H1 (cell line): ENCODE measurements at regions not wholly inside any gene's neighbourhood (a gene's known extent, or its start where the extent isn't known, plus 50 kb on each side); places are given as distances from the start of the nearest gene placed in this dataset.

Experiments used
- CTCF ChIA-PET: fragments of 300-600 bp; sonication (Branson Sonifier 250); formaldehyde crosslinking; loops from one replicate; lab custom pipeline; 2021; ENCODE audit not compliant: partially characterized antibody; lab: Charles Lee
- POLR2A ChIA-PET: fragments of 300-600 bp; sonication (Branson Sonifier 250); formaldehyde crosslinking; loops from one replicate; lab custom pipeline; 2021; ENCODE audit warnings: inconsistent platforms; ENCODE audit not compliant: partially characterized antibody; lab: Charles Lee
- DNase-seq, 2 experiments: peaks; one replicate each; pipeline versions ENCODE4 v3.0.0 to v3.0.0-alpha.2; 2010 to 2022; ENCODE audit warnings: low spot score in 2 of 2, low read depth in 1 of 2, mixed read lengths in 1 of 2
- FAIRE-seq: peaks from 2 replicates; lab custom pipeline; 2011; peaks lifted over from hg19 to GRCh38; lab: Jason Lieb, UNC
- H2AFZ ChIP-seq: 2 replicates; pipeline ENCODE4 v1.8.1; 2012; ENCODE audit warnings: low read length, inconsistent platforms
- H2AK5ac ChIP-seq: 2 replicates; pipeline ENCODE4 v1.6.1; 2013; ENCODE audit warnings: low read depth, low read length
- H2BK120ac ChIP-seq: replicated peaks from 2 replicates; pipeline ENCODE3; 2013; ENCODE audit warnings: low read depth, low read length, inconsistent platforms
- H2BK12ac ChIP-seq: 2 replicates; pipeline ENCODE4 v1.6.1; 2013; ENCODE audit warnings: low read depth, low read length
- H2BK15ac ChIP-seq: 2 replicates; pipeline ENCODE4 v1.6.1; 2013; ENCODE audit warnings: low read length
- H2BK20ac ChIP-seq: 2 replicates; pipeline ENCODE4 v1.6.1; 2013; ENCODE audit warnings: low read length
- H2BK5ac ChIP-seq: 2 replicates; pipeline ENCODE4 v1.6.1; 2013; ENCODE audit warnings: low read depth, low read length
- H3K14ac ChIP-seq: 2 replicates; pipeline ENCODE4 v1.6.1; 2013; ENCODE audit warnings: inconsistent platforms; ENCODE audit not compliant: insufficient read length
- H3K18ac ChIP-seq: 2 replicates; pipeline ENCODE4 v1.6.1; 2013; ENCODE audit warnings: low read length; ENCODE audit errors: extremely low read depth
- H3K23ac ChIP-seq: 2 replicates; pipeline ENCODE4 v1.6.1; 2013; ENCODE audit warnings: inconsistent platforms; ENCODE audit not compliant: insufficient read length
- H3K23me2 ChIP-seq: 2 replicates; pipeline ENCODE4 v1.6.1; 2013; ENCODE audit warnings: low read depth, low read length
- H3K27ac ChIP-seq: 2 replicates; pipeline ENCODE4 v1.6.1; 2011; ENCODE audit warnings: low read depth, low read length, inconsistent platforms
- H3K27me3 ChIP-seq, 4 experiments: replicated peaks in 1 of 4; 1 replicate in 1 of 4; 2 replicates in 3 of 4; pipeline versions ENCODE4 v1.6.1 to v1.8.1; 2011 to 2013; ENCODE audit warnings: low read length in 3 of 4, mild to moderate bottlenecking in 3 of 4, inconsistent platforms in 2 of 4, mixed read lengths in 2 of 4, moderate library complexity in 1 of 4; ENCODE audit not compliant: control insufficient read depth in 3 of 4, insufficient read depth in 3 of 4; ENCODE audit errors: extremely low read depth in 1 of 4
- H3K36me3 ChIP-seq, 4 experiments: 2 replicates each; pipeline versions ENCODE4 v1.6.1 to v1.8.1; 2011 to 2013; ENCODE audit warnings: mild to moderate bottlenecking in 4 of 4, low read length in 3 of 4, moderate library complexity in 2 of 4, control low read depth in 1 of 4, inconsistent platforms in 1 of 4; ENCODE audit not compliant: insufficient read depth in 4 of 4, control insufficient read depth in 2 of 4
- H3K4ac ChIP-seq: replicated peaks from 2 replicates; pipeline ENCODE3; 2013; ENCODE audit warnings: low read length, low read depth, mixed read lengths, inconsistent platforms; ENCODE audit not compliant: insufficient read length
- H3K4me1 ChIP-seq, 4 experiments: replicated peaks in 1 of 4; 1 replicate in 1 of 4; 2 replicates in 3 of 4; pipeline versions ENCODE4 v1.6.1 to v1.8.1; 2011 to 2013; ENCODE audit warnings: low read length in 3 of 4, inconsistent platforms in 2 of 4, mixed read lengths in 1 of 4; ENCODE audit not compliant: insufficient read depth in 4 of 4, control insufficient read depth in 3 of 4
- H3K4me2 ChIP-seq, 2 experiments: 2 replicates each; pipeline versions ENCODE4 v1.6.1 to v1.8.1; 2011 to 2013; ENCODE audit warnings: low read depth in 2 of 2, low read length in 2 of 2, control low read depth in 1 of 2, inconsistent platforms in 1 of 2, mild to moderate bottlenecking in 1 of 2; ENCODE audit not compliant: insufficient read depth in 1 of 2
- H3K4me3 ChIP-seq, 4 experiments: fragments of 200-600, 300-600 bp in 1 of 4; sonication (generic), shearing (Covaris generic), sonication (Bioruptor Twin) in 1 of 4; 2 replicates each; pipeline versions ENCODE4 v1.5.1 to v1.8.1; 2011 to 2016; ENCODE audit warnings: low read length in 4 of 4, low read depth in 3 of 4, control low read depth in 2 of 4, inconsistent platforms in 2 of 4, mild to moderate bottlenecking in 2 of 4, mixed read lengths in 1 of 4, moderate library complexity in 1 of 4; ENCODE audit not compliant: insufficient read depth in 2 of 4; ENCODE audit errors: extremely low read depth in 1 of 4
- H3K56ac ChIP-seq: replicated peaks from 2 replicates; pipeline ENCODE3; 2013; ENCODE audit warnings: low read depth, mild to moderate bottlenecking, mixed read lengths, low read length, inconsistent platforms; ENCODE audit not compliant: insufficient read length
- H3K79me1 ChIP-seq: 2 replicates; pipeline ENCODE4 v1.6.1; 2013; ENCODE audit warnings: low read depth, low read length, control low read depth
- H3K79me2 ChIP-seq, 2 experiments: 2 replicates each; pipeline versions ENCODE4 v1.6.1 to v1.8.1; 2012 to 2013; ENCODE audit warnings: low read length in 2 of 2, mild to moderate bottlenecking in 2 of 2, inconsistent platforms in 1 of 2; ENCODE audit not compliant: insufficient read depth in 2 of 2, control insufficient read depth in 1 of 2
- H3K9ac ChIP-seq, 4 experiments: replicated peaks in 1 of 4; 1 replicate in 1 of 4; 2 replicates in 3 of 4; pipeline versions ENCODE4 v1.6.1 to v1.8.1; 2011 to 2013; ENCODE audit warnings: low read depth in 3 of 4, low read length in 3 of 4, control low read depth in 2 of 4, mild to moderate bottlenecking in 2 of 4, moderate library complexity in 2 of 4, inconsistent platforms in 1 of 4; ENCODE audit errors: extremely low read depth in 1 of 4
- H3K9me3 ChIP-seq, 2 experiments: 2 replicates each; pipeline versions ENCODE4 v1.6.1 to v1.8.1; 2012 to 2013; ENCODE audit warnings: mild to moderate bottlenecking in 2 of 2, moderate library complexity in 2 of 2, control low read depth in 1 of 2, inconsistent platforms in 1 of 2, low read depth in 1 of 2, low read length in 1 of 2, mixed read lengths in 1 of 2; ENCODE audit not compliant: insufficient read depth in 2 of 2
- H4K20me1 ChIP-seq, 2 experiments: replicated peaks in 1 of 2; 2 replicates each; pipeline versions ENCODE3 to v1.8.1; 2011 to 2013; ENCODE audit warnings: inconsistent platforms in 2 of 2, low read length in 2 of 2, mild to moderate bottlenecking in 1 of 2; ENCODE audit not compliant: insufficient read depth in 2 of 2, control insufficient read depth in 1 of 2
- H4K5ac ChIP-seq: 2 replicates; pipeline ENCODE4 v1.6.1; 2013; ENCODE audit warnings: low read length, low read depth, mixed read lengths, inconsistent platforms; ENCODE audit not compliant: insufficient read length
- H4K8ac ChIP-seq: 2 replicates; pipeline ENCODE4 v1.8.0; 2013; ENCODE audit warnings: mild to moderate bottlenecking, moderate library complexity, low read length, inconsistent platforms; ENCODE audit not compliant: insufficient read depth; ENCODE audit errors: extremely low read depth
- H4K91ac ChIP-seq: replicated peaks from 2 replicates; pipeline ENCODE3; 2013; ENCODE audit warnings: low read length, mixed read lengths, inconsistent platforms; ENCODE audit not compliant: insufficient read length
- BCL11A ChIP-seq, 2 experiments: IDR thresholded peaks; one replicate each; pipeline ENCODE4 v1.6.1; 2011; ENCODE audit warnings: low read depth in 2 of 2, low read length in 2 of 2, mild to moderate bottlenecking in 2 of 2
- CREB1 ChIP-seq: IDR thresholded peaks from 2 replicates; pipeline ENCODE4 v1.6.1; 2012; ENCODE audit warnings: inconsistent platforms
- CTBP2 ChIP-seq: IDR thresholded peaks from 2 replicates; pipeline ENCODE4 v1.7.0; 2011; ENCODE audit warnings: borderline replicate concordance, mild to moderate bottlenecking, moderate library complexity, mixed read lengths, low read length; ENCODE audit not compliant: insufficient read depth, insufficient read length
- GABPA ChIP-seq: IDR thresholded peaks from 2 replicates; pipeline ENCODE4 v1.6.1; 2011; ENCODE audit warnings: mild to moderate bottlenecking, low read length, moderate library complexity, borderline replicate concordance; ENCODE audit not compliant: insufficient read depth
- KDM5A ChIP-seq: fragments of 200-600 bp; IDR thresholded peaks from 2 replicates; pipeline ENCODE4 v1.7.1; 2012; ENCODE audit warnings: mild to moderate bottlenecking, low read length, inconsistent platforms, mixed read lengths
- RBBP5 ChIP-seq: IDR thresholded peaks from 2 replicates; pipeline ENCODE4 v1.7.1; 2012; ENCODE audit warnings: low read depth, mild to moderate bottlenecking, inconsistent platforms, low read length, moderate library complexity, borderline replicate concordance
- RFX5 ChIP-seq: IDR thresholded peaks from 2 replicates; pipeline ENCODE4 v1.6.1; 2011; ENCODE audit warnings: low read depth, low read length, improper control_type of control experiment, borderline replicate concordance
- SIRT6 ChIP-seq: IDR thresholded peaks from one replicate; pipeline ENCODE4 v1.7.1; 2012; ENCODE audit warnings: low read length, inconsistent platforms
- SIX5 ChIP-seq: IDR thresholded peaks from 2 replicates; pipeline ENCODE4 v1.6.1; 2011; ENCODE audit warnings: mild to moderate bottlenecking, low read depth, low read length
- ZNF274 ChIP-seq: IDR thresholded peaks from 2 replicates; pipeline ENCODE4 v1.7.0; 2012; ENCODE audit warnings: low read length, borderline replicate concordance; ENCODE audit errors: extremely low read depth
- WGBS, 2 experiments: shearing (Covaris generic) in 1 of 2; methylation state at CpG; one replicate each; pipeline versions ENCODE4 v1.1.6 to v1.1.7; 2013 to 2015; ENCODE audit warnings: low lambda C conversion rate in 2 of 2, mixed read lengths in 2 of 2, inconsistent platforms in 1 of 2, low coverage in 1 of 2, missing lambda C conversion rate in 1 of 2; ENCODE audit not compliant: insufficient replicate concordance in 2 of 2, insufficient coverage in 1 of 2, insufficient read length in 1 of 2; ENCODE audit errors: extremely low coverage in 1 of 2, missing lambda C conversion rate in 1 of 2; 5-methylcytosine and 5-hydroxymethylcytosine counted together
- TF ChIP-seq, protein P1 (sequence below), 3 experiments: IDR thresholded peaks; 1 replicate in 2 of 3; 2 replicates in 1 of 3; pipeline versions ENCODE4 v1.5.1 to v1.6.1; 2011; ENCODE audit warnings: low read length in 3 of 3, mild to moderate bottlenecking in 3 of 3, inconsistent platforms in 2 of 3, low read depth in 1 of 3, moderate library complexity in 1 of 3; ENCODE audit not compliant: insufficient read depth in 1 of 3; ENCODE audit errors: control extremely low read depth in 1 of 3

DNA sequence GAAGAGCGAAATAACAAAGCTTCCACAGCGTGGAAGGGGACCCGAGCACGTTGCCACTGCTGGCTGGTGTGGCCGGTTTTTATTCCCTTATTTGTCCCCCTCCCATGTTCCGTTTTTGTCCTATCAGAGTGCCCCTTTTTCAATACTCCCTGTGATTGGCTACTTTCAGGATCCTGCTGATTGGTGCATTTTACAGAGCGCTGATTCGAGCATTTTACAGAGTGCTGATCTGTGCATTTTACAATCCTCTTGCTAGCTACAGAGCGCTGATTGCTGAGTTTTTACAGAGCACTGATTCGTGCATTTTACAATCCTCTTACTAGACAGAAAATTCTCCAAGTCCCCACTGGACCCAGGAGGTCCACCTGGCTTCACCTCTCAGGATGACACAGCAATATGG, 250.9 kb upstream of the EPHA5 start:
- no peak overlapping the region for H2AFZ ChIP-seq
- ChIA-PET CTCF (no interaction called here), POLR2A (no interaction called here)
- H3K4me1 ChIP-seq: peaks cover 0 to 9% (median 5%) of the 10 kb centered on the region in 4 experiments; a peak in 4 of 7 replicates
- peaks cover 0 to 6% of the 10 kb centered on the region in 2 experiments; a peak in 1 of 4 replicates for H3K9me3 ChIP-seq
- H2BK20ac ChIP-seq: no peak overlapping the region
- no peak overlapping the region for H2AK5ac ChIP-seq
- no peak overlapping the region for H4K91ac ChIP-seq
- H3K56ac ChIP-seq: no peak overlapping the region
- H2BK12ac ChIP-seq: no peak overlapping the region
- H3K4ac ChIP-seq: no peak overlapping the region
- no peak overlapping the region for H3K14ac ChIP-seq
- H3K79me2 ChIP-seq: no peaks in the 10 kb centered on the region
- H3K27me3 ChIP-seq: no peaks in the 10 kb centered on the region
- no peak overlapping the region for H3K27ac ChIP-seq
- no peak for FAIRE-seq
- H3K4me2 ChIP-seq: no peak overlapping the region
- WGBS, 2 experiments: 95% methylated on average over 10 of the region's 10 CpGs; no CpG with 5 or more reads in 1 of the 2 experiments
- no peak overlapping the region for H4K5ac ChIP-seq
- no peak overlapping the region for H3K9ac ChIP-seq
- no peak overlapping the region for H3K23ac ChIP-seq
- no peaks in the 10 kb centered on the region for H3K36me3 ChIP-seq
- H4K20me1 ChIP-seq: no peaks in the 10 kb centered on the region
- no peak for DNase-seq
- H3K79me1 ChIP-seq: no peaks in the 10 kb centered on the region
- H3K4me3 ChIP-seq: no peak overlapping the region
- no peaks in the 10 kb centered on the region for H3K23me2 ChIP-seq
- no peak overlapping the region for H2BK5ac ChIP-seq
- no peak overlapping the region for H2BK15ac ChIP-seq
- H4K8ac ChIP-seq: no peak overlapping the region
- no peak overlapping the region for H2BK120ac ChIP-seq
- H3K18ac ChIP-seq: no peak overlapping the region
- TF ChIP-seq RFX5: no peak
- no peak for TF ChIP-seq ZNF274
- TF ChIP-seq, protein P1, sequence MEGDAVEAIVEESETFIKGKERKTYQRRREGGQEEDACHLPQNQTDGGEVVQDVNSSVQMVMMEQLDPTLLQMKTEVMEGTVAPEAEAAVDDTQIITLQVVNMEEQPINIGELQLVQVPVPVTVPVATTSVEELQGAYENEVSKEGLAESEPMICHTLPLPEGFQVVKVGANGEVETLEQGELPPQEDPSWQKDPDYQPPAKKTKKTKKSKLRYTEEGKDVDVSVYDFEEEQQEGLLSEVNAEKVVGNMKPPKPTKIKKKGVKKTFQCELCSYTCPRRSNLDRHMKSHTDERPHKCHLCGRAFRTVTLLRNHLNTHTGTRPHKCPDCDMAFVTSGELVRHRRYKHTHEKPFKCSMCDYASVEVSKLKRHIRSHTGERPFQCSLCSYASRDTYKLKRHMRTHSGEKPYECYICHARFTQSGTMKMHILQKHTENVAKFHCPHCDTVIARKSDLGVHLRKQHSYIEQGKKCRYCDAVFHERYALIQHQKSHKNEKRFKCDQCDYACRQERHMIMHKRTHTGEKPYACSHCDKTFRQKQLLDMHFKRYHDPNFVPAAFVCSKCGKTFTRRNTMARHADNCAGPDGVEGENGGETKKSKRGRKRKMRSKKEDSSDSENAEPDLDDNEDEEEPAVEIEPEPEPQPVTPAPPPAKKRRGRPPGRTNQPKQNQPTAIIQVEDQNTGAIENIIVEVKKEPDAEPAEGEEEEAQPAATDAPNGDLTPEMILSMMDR (IDR thresholded peaks at IDR 0.05; ENCODE audit: control extremely low read depth in 1 of 3, insufficient read depth in 1 of 3, low read depth in 1 of 3, low read length in 3 of 3): no peak
- no peak for TF ChIP-seq SIRT6
- TF ChIP-seq RBBP5: no peak
- no peak for TF ChIP-seq BCL11A (IDR thresholded peaks at IDR 0.05; ENCODE audit: low read depth in 2 of 2, low read length in 2 of 2)
- TF ChIP-seq GABPA: no peak
- TF ChIP-seq CTBP2: no peak
- TF ChIP-seq CREB1: no peak
- no peak for TF ChIP-seq KDM5A
- TF ChIP-seq SIX5: no peak
